OCI-LY7 (cell line): ENCODE measurements at regions not wholly inside any gene's neighbourhood (a gene's known extent, or its start where the extent isn't known, plus 50 kb on each side); places are given as distances from the start of the nearest gene placed in this dataset.
A peak's percentile ranks its signal among the peaks of the same experiment; 100 is the strongest.
"Not testable (repeated sequence)": the region's sequence is repeated elsewhere in the genome, so short reads cannot be mapped to it uniquely, and the experiment has no call there.

Experiments used
- BruUV-seq: library from RNA; stranded (reverse); fragments of 400-500 nt; replicated peaks from 2 replicates; lab custom pipeline; 2021; lab: Mats Ljungman, UMichigan
- CTCF ChIA-PET: fragments of 300-600 bp; sonication (Branson Sonifier 250); formaldehyde crosslinking; loops from one replicate; lab custom pipeline; 2022; ENCODE audit warnings: antibody characterized with exemption; ENCODE audit not compliant: unreplicated experiment; lab: Charles Lee
- POLR2A ChIA-PET: fragments of 300-600 bp; sonication (Branson Sonifier 250); formaldehyde crosslinking; loops from one replicate; lab custom pipeline; 2022; ENCODE audit warnings: antibody characterized with exemption; lab: Charles Lee
- DNase-seq: peaks from one replicate; pipeline ENCODE4 v3.0.0-alpha.2; 2015; ENCODE audit warnings: low spot score
- H2AFZ ChIP-seq: fragments of 200-600 bp; sonication (generic), shearing (Covaris generic); 2 replicates; pipeline ENCODE4 v1.6.1; 2014; ENCODE audit warnings: mild to moderate bottlenecking, antibody characterized with exemption, low read length, moderate library complexity
- H3K27ac ChIP-seq: fragments of 200-600 bp; sonication (generic); 2 replicates; pipeline ENCODE4 v1.5.1; 2014; ENCODE audit warnings: mixed run types, low read depth, mild to moderate bottlenecking, moderate library complexity, low read length, inconsistent platforms; ENCODE audit not compliant: poor library complexity, severe bottlenecking
- H3K36me3 ChIP-seq: fragments of 200-600 bp; sonication (generic); 2 replicates; pipeline ENCODE4 v1.6.1; 2014; ENCODE audit warnings: mild to moderate bottlenecking, antibody characterized with exemption, low read length, moderate library complexity, mixed read lengths; ENCODE audit not compliant: insufficient read depth
- H3K4me1 ChIP-seq: fragments of 200-600 bp; sonication (generic); 2 replicates; pipeline ENCODE4 v1.5.1; 2014; ENCODE audit warnings: mild to moderate bottlenecking, low read length; ENCODE audit not compliant: insufficient read depth, poor library complexity, severe bottlenecking
- H3K4me2 ChIP-seq: fragments of 200-600 bp; sonication (generic); 2 replicates; pipeline ENCODE4 v1.6.1; 2014; ENCODE audit warnings: mild to moderate bottlenecking, low read length
- H3K4me3 ChIP-seq: fragments of 200-600 bp; sonication (generic); 2 replicates; pipeline ENCODE4 v1.5.1; 2014; ENCODE audit warnings: mild to moderate bottlenecking, low read depth, low read length; ENCODE audit not compliant: poor library complexity, severe bottlenecking
- H3K79me2 ChIP-seq: fragments of 200-600 bp; sonication (generic); 2 replicates; pipeline ENCODE4 v1.6.1; 2016; ENCODE audit warnings: low read depth, mild to moderate bottlenecking, low read length, moderate library complexity, mixed read lengths; ENCODE audit not compliant: insufficient read depth
- H3K9me2 ChIP-seq: fragments of 200-600 bp; sonication (generic); 2 replicates; pipeline ENCODE4 v1.6.1; 2016; ENCODE audit warnings: mild to moderate bottlenecking, low read length, mixed read lengths; ENCODE audit not compliant: insufficient read depth
- H3K9me3 ChIP-seq: fragments of 200-600 bp; sonication (generic); 2 replicates; pipeline ENCODE4 v1.6.1; 2014; ENCODE audit warnings: mild to moderate bottlenecking, mixed run types, low read length, mixed read lengths
- H4K20me1 ChIP-seq: fragments of 200-600 bp; sonication (generic); 2 replicates; pipeline ENCODE4 v1.6.1; 2014; ENCODE audit warnings: mild to moderate bottlenecking, antibody characterized with exemption, low read length, moderate library complexity, mixed read lengths; ENCODE audit not compliant: insufficient read depth
- CTCF ChIP-seq: fragments of 200-600 bp; sonication (generic); conservative IDR thresholded peaks from 2 replicates; pipeline ENCODE4 v1.5.1; 2014; ENCODE audit warnings: mild to moderate bottlenecking, antibody characterized with exemption, low read length, moderate library complexity, mixed read lengths
- EZH2phosphoT487 ChIP-seq: fragments of 200-600 bp; sonication (generic); IDR thresholded peaks from 2 replicates; pipeline ENCODE4 v1.6.1; 2018; ENCODE audit warnings: low read depth, borderline replicate concordance, mild to moderate bottlenecking, mixed run types, antibody characterized with exemption, low read length, moderate library complexity, mixed read lengths
- intact Hi-C: fragments of 100-400 bp; cut with micrococcal nuclease; formaldehyde crosslinking; loops from one replicate; pipeline ENCODE4 v1.10.0; 2022; ENCODE audit not compliant: unreplicated experiment

- intact Hi-C loops, result no loop called here
- no peaks in the 10 kb centered on the region for H3K79me2 ChIP-seq
- POLR2A ChIA-PET, result no interaction called here
- H3K36me3 ChIP-seq, result no peaks in the 10 kb centered on the region
- H4K20me1 ChIP-seq, result no peaks in the 10 kb centered on the region
- H2AFZ ChIP-seq, result no peak overlapping the region
- no peak overlapping the region for H3K4me2 ChIP-seq
- BruUV-seq, result no TSS peak
- no peak for DNase-seq
- H3K4me1 ChIP-seq, result no peaks in the 10 kb centered on the region
- H3K27ac ChIP-seq, result no peak overlapping the region
- no peaks in the 10 kb centered on the region for H3K9me2 ChIP-seq
- H3K4me3 ChIP-seq, result no peak overlapping the region
- 0 out of 2 replicates have a peak, but pooled peaks have one; percentile 14 for TF ChIP-seq CTCF
- TF ChIP-seq EZH2phosphoT487, result no peak
- no peaks in the 10 kb centered on the region for H3K9me3 ChIP-seq
- CTCF ChIA-PET, result no interaction called here
These were observed 1431.4 kb upstream of the CDH18 start for GRCh38 chr5:21419383-21419782.

GRCh38 chr5:21402089-21402488 lies 1414.1 kb upstream of the CDH18 start:
- POLR2A ChIA-PET, H3K4me3 ChIP-seq, intact Hi-C loops, H3K4me1 ChIP-seq, BruUV-seq, H3K27ac ChIP-seq, H3K4me2 ChIP-seq, H3K9me3 ChIP-seq, H3K79me2 ChIP-seq, H3K9me2 ChIP-seq, CTCF ChIA-PET, H2AFZ ChIP-seq, H3K36me3 ChIP-seq, H4K20me1 ChIP-seq, DNase-seq: not testable (repeated sequence)

- TF ChIP-seq EZH2phosphoT487 (no peak), CTCF (no peak)
- ChIA-PET CTCF (no interaction called here), POLR2A (interaction anchor here (0.6 to 0.8 kb wide), 3 partner anchors 9 to 39 kb away, joined by 3 to 5 read pairs (median 3); no protein-coding TSS in a partner anchor)
- no peaks in the 10 kb centered on the region for H3K9me3 ChIP-seq
- H3K4me1 ChIP-seq, result no peaks in the 10 kb centered on the region
- no peak overlapping the region for H3K4me2 ChIP-seq
- H3K4me3 ChIP-seq, result no peak overlapping the region
- H4K20me1 ChIP-seq, result no peaks in the 10 kb centered on the region
- BruUV-seq, result no TSS peak
- DNase-seq, result no peak
- H3K79me2 ChIP-seq, result no peaks in the 10 kb centered on the region
- intact Hi-C loops, result no loop called here
- no peaks in the 10 kb centered on the region; the same call in 1 of the 2 replicates for H3K9me2 ChIP-seq
- no peak overlapping the region for H2AFZ ChIP-seq
- H3K36me3 ChIP-seq, result no peaks in the 10 kb centered on the region
- H3K27ac ChIP-seq, result no peak overlapping the region
These were observed 1410.5 kb upstream of the CDH18 start for GRCh38 chr5:21398511-21398910.
